Calu3 (cell line): ENCODE measurements at regions not wholly inside any gene's neighbourhood (a gene's known extent, or its start where the extent isn't known, plus 50 kb on each side); places are given as distances from the start of the nearest gene placed in this dataset.
"Not testable (repeated sequence)": the region's sequence is repeated elsewhere in the genome, so short reads cannot be mapped to it uniquely, and the experiment has no call there.

ENCODE experiments used
- BruUV-seq: library from RNA; stranded (reverse); fragments of 400-500 nt; replicated peaks from 2 replicates; lab custom pipeline; 2021; lab: Mats Ljungman, UMichigan
- CTCF ChIA-PET: fragments of 300-600 bp; sonication (Branson Sonifier 250); formaldehyde crosslinking; loops from one replicate; lab custom pipeline; 2022; ENCODE audit warnings: antibody characterized with exemption; lab: Charles Lee
- DNase-seq: peaks from one replicate; pipeline ENCODE4 v3.0.0; 2022
- H3K27ac Mint-ChIP-seq: one replicate; pipeline ENCODE4 v1.8.0; 2022; ENCODE audit warnings: mixed read lengths; ENCODE audit not compliant: unreplicated experiment
- H3K27me3 Mint-ChIP-seq: one replicate; pipeline ENCODE4 v1.8.0; 2022; ENCODE audit warnings: mixed read lengths; ENCODE audit not compliant: unreplicated experiment
- H3K36me3 Mint-ChIP-seq: one replicate; pipeline ENCODE4 v1.8.0; 2022; ENCODE audit warnings: mild to moderate bottlenecking, moderate library complexity, mixed read lengths; ENCODE audit not compliant: insufficient read depth, unreplicated experiment
- H3K4me1 Mint-ChIP-seq: one replicate; pipeline ENCODE4 v1.8.0; 2022; ENCODE audit warnings: mild to moderate bottlenecking, low read depth, mixed read lengths; ENCODE audit not compliant: unreplicated experiment
- H3K4me3 Mint-ChIP-seq: one replicate; pipeline ENCODE4 v1.8.0; 2022; ENCODE audit warnings: mild to moderate bottlenecking, low read depth, moderate library complexity, mixed read lengths; ENCODE audit not compliant: unreplicated experiment
- H3K9me3 Mint-ChIP-seq: one replicate; pipeline ENCODE4 v1.8.0; 2022; ENCODE audit warnings: low read depth, mixed read lengths; ENCODE audit not compliant: unreplicated experiment
- CTCF ChIP-seq: fragments of 200-600 bp; IDR thresholded peaks from one replicate; pipeline ENCODE4 v1.8.0; 2022; ENCODE audit warnings: antibody characterized with exemption; ENCODE audit not compliant: unreplicated experiment
- intact Hi-C: fragments of 100-400 bp; cut with micrococcal nuclease; formaldehyde crosslinking; loops from one replicate; pipeline ENCODE4 v1.10.0; 2022; ENCODE audit not compliant: unreplicated experiment

GRCh38 chr1:69109277-69109676 is 458.4 kb upstream of the LRRC7 start:
- Mint-ChIP-seq H3K27ac (no peak overlapping the region), H3K4me3 (no peak overlapping the region), H3K36me3 (no peaks in the 10 kb centered on the region), H3K27me3 (no peaks in the 10 kb centered on the region), H3K9me3 (peaks cover 5% of the 10 kb centered on the region), H3K4me1 (no peaks in the 10 kb centered on the region)
- TF ChIP-seq CTCF, result no peak
- CTCF ChIA-PET, result no interaction called here
- intact Hi-C loops, result no loop called here
- BruUV-seq, result no TSS peak
- no peak for DNase-seq

- DNase-seq, result no peak
- Mint-ChIP-seq H3K4me3 (no peak overlapping the region), H3K27me3 (no peaks in the 10 kb centered on the region), H3K4me1 (no peaks in the 10 kb centered on the region), H3K27ac (no peak overlapping the region), H3K36me3 (no peaks in the 10 kb centered on the region), H3K9me3 (peaks cover 5% of the 10 kb centered on the region)
- TF ChIP-seq CTCF, result no peak
- no TSS peak for BruUV-seq
- CTCF ChIA-PET, result no interaction called here
- intact Hi-C loops, result no loop called here
These were observed 456.9 kb upstream of the LRRC7 start for GRCh38 chr1:69110851-69111250.

DNA sequence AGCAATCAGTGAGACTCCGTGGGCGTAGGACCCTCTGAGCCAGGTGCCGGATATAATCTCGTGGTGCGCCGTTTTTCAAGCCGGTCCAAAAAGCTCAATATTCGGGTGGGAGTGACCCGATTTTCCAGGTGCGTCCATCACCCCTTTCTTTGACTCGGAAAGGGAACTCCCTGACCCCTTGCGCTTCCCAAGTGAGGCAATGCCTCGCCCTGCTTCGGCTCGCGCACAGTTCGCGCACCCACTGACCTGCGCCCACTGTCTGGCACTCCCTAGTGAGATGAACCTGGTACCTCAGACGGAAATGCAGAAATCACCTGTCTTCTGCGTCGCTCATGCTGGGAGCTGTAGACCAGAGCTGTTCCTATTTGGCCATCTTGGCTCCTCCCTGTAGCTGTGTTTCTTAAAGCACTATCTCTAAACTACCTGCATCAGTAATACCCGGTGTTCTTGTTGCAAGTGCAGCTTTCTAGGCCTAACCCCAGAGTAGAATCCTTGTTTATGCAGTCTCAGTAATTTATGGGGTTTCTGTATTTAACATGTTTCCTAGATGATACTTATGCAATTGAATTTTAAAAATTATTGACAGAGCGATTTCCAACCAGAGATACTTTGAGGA is 447.5 kb upstream of the LRRC7 start:
- H3K27ac Mint-ChIP-seq, H3K36me3 Mint-ChIP-seq, H3K9me3 Mint-ChIP-seq, CTCF ChIA-PET, H3K4me3 Mint-ChIP-seq, H3K27me3 Mint-ChIP-seq, intact Hi-C loops, H3K4me1 Mint-ChIP-seq, BruUV-seq, DNase-seq: not testable (repeated sequence)

DNA sequence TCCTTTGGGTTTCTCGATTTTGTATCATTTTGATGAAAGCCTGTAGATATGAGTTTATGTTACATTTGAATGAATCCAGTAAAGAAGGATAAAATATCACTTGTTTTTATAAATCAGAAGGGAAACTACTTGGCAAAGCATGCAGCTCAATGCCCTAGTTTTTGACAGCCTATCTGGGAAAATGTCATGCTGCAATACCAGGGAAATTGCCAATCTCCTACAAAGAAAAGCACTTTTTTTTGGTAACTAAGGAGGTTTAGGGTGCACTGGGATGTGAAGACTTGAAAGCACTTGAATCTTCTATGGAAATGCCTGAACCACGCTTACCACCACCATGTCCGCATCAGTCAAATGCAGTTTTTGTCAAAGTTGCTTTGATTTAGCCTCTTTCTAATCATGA is 446.9 kb upstream of the LRRC7 start:
- DNase-seq, result no peak
- CTCF ChIA-PET, result no interaction called here
- Mint-ChIP-seq H3K9me3 (peaks cover 7% of the 10 kb centered on the region), H3K27me3 (no peaks in the 10 kb centered on the region), H3K4me1 (no peaks in the 10 kb centered on the region), H3K36me3 (no peaks in the 10 kb centered on the region), H3K4me3 (no peak overlapping the region), H3K27ac (no peak overlapping the region)
- TF ChIP-seq CTCF, result no peak
- intact Hi-C loops, result no loop called here
- BruUV-seq, result no TSS peak

DNA sequence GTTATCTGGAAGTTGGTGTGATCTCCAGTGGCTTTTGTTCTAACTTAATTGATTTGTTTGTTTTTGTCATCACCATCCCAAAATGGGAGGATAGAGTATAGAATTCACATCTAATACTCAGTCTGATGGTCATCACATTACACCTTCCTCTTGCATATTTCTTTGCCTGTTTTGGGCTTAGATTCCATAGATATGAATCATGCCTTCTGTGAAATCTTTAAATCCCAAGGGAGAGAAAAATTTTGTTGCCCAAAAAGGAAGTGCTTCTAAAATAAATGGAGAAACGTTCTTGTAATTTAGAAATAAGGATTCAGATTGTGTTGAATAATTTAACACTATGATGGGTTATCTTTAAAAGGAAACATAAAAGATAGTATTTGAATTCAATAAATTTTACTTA is 446.0 kb upstream of the LRRC7 start:
- DNase-seq, result no peak
- CTCF ChIA-PET, result no interaction called here
- no peaks in the 10 kb centered on the region for H3K36me3 Mint-ChIP-seq
- H3K4me3 Mint-ChIP-seq, result no peak overlapping the region
- H3K4me1 Mint-ChIP-seq, result no peaks in the 10 kb centered on the region
- no peaks in the 10 kb centered on the region for H3K27me3 Mint-ChIP-seq
- TF ChIP-seq CTCF, result no peak
- intact Hi-C loops, result no loop called here
- H3K9me3 Mint-ChIP-seq, result peaks cover 9% of the 10 kb centered on the region
- no peak overlapping the region for H3K27ac Mint-ChIP-seq
- no TSS peak for BruUV-seq
